Trophoblast cell (in vitro differentiated cells and primary cell): ENCODE measurements at regions not wholly inside any gene's neighbourhood (a gene's known extent, or its start where the extent isn't known, plus 50 kb on each side); places are given as distances from the start of the nearest gene placed in this dataset.

Source experiments
- DNase-seq, 2 donors: peaks; one replicate each; pipeline ENCODE4 v3.0.0-alpha.2; 2016
- H2AFZ ChIP-seq: 2 replicates; pipeline ENCODE4 v1.6.1; 2013; ENCODE audit warnings: low read length, moderate library complexity, mild to moderate bottlenecking; ENCODE audit not compliant: insufficient read depth, poor library complexity
- H2AK5ac ChIP-seq: 2 replicates; pipeline ENCODE4 v1.6.1; 2013; ENCODE audit warnings: mild to moderate bottlenecking, low read length
- H2BK120ac ChIP-seq: 2 replicates; pipeline ENCODE4 v1.6.1; 2013; ENCODE audit warnings: low read length, mild to moderate bottlenecking, moderate library complexity; ENCODE audit not compliant: insufficient read depth, poor library complexity
- H2BK12ac ChIP-seq: 2 replicates; pipeline ENCODE4 v1.6.1; 2013; ENCODE audit warnings: mild to moderate bottlenecking, low read length, moderate library complexity
- H2BK5ac ChIP-seq: 2 replicates; pipeline ENCODE4 v1.6.1; 2013; ENCODE audit warnings: low read length, low read depth, moderate library complexity, mild to moderate bottlenecking; ENCODE audit not compliant: poor library complexity
- H3K14ac ChIP-seq: 2 replicates; pipeline ENCODE4 v1.6.1; 2013; ENCODE audit warnings: mild to moderate bottlenecking, low read length
- H3K18ac ChIP-seq: 2 replicates; pipeline ENCODE4 v1.6.1; 2013; ENCODE audit warnings: mild to moderate bottlenecking, low read length
- H3K23ac ChIP-seq: 2 replicates; pipeline ENCODE4 v1.6.1; 2013; ENCODE audit warnings: low read length
- H3K27ac ChIP-seq: 2 replicates; pipeline ENCODE4 v1.5.1; 2013; ENCODE audit warnings: low read depth, mild to moderate bottlenecking, inconsistent platforms, low read length, moderate library complexity
- H3K27me3 ChIP-seq: 2 replicates; pipeline ENCODE4 v1.6.1; 2013; ENCODE audit warnings: inconsistent platforms, mild to moderate bottlenecking, low read length, moderate library complexity; ENCODE audit not compliant: insufficient read depth
- H3K36me3 ChIP-seq, 2 experiments: 1 replicate in 1 of 2; 2 replicates in 1 of 2; pipeline ENCODE4 v1.6.1; 2013; ENCODE audit warnings: low read length in 2 of 2, mild to moderate bottlenecking in 2 of 2, moderate library complexity in 1 of 2; ENCODE audit not compliant: insufficient read depth in 2 of 2, control insufficient read depth in 1 of 2
- H3K4ac ChIP-seq: 2 replicates; pipeline ENCODE4 v1.6.1; 2013; ENCODE audit warnings: low read depth, mild to moderate bottlenecking, low read length, moderate library complexity
- H3K4me1 ChIP-seq, 2 experiments: 1 replicate in 1 of 2; 2 replicates in 1 of 2; pipeline ENCODE4 v1.6.1; 2013; ENCODE audit warnings: low read length in 2 of 2, mild to moderate bottlenecking in 2 of 2, moderate library complexity in 1 of 2; ENCODE audit not compliant: insufficient read depth in 2 of 2, control insufficient read depth in 1 of 2
- H3K4me2 ChIP-seq: 2 replicates; pipeline ENCODE4 v1.6.1; 2013; ENCODE audit warnings: inconsistent platforms, mild to moderate bottlenecking, low read length, moderate library complexity
- H3K4me3 ChIP-seq: 2 replicates; pipeline ENCODE4 v1.5.1; 2013; ENCODE audit warnings: mild to moderate bottlenecking, low read depth, low read length, inconsistent platforms
- H3K79me1 ChIP-seq: one replicate; pipeline ENCODE4 v1.6.1; 2013; ENCODE audit warnings: low read length
- H3K79me2 ChIP-seq: 2 replicates; pipeline ENCODE4 v1.6.1; 2013; ENCODE audit warnings: low read length, mild to moderate bottlenecking; ENCODE audit not compliant: control insufficient read depth, insufficient read depth, poor library complexity
- H3K9ac ChIP-seq: 2 replicates; pipeline ENCODE4 v1.6.1; 2013; ENCODE audit warnings: mild to moderate bottlenecking, low read length
- H3K9me3 ChIP-seq: 2 replicates; pipeline ENCODE4 v1.6.1; 2013; ENCODE audit warnings: low read depth, mild to moderate bottlenecking, control low read depth, inconsistent platforms, low read length; ENCODE audit not compliant: insufficient read depth
- H4K12ac ChIP-seq: 2 replicates; pipeline ENCODE4 v1.6.1; 2013; ENCODE audit warnings: low read depth, mild to moderate bottlenecking, low read length, moderate library complexity
- H4K8ac ChIP-seq: 2 replicates; pipeline ENCODE4 v1.6.1; 2013; ENCODE audit warnings: low read depth, mild to moderate bottlenecking, low read length, moderate library complexity
- H4K91ac ChIP-seq: one replicate; pipeline ENCODE4 v1.6.1; 2013; ENCODE audit warnings: low read depth, mild to moderate bottlenecking, low read length, moderate library complexity
- WGBS: extraction: QIAGEN DNeasy Blood & Tissue Kit; methylation state at CpG from one replicate; pipeline ENCODE4 v1.1.7; 2013; ENCODE audit warnings: missing lambda C conversion rate; ENCODE audit not compliant: insufficient read length, insufficient coverage; ENCODE audit errors: extremely low coverage; 5-methylcytosine and 5-hydroxymethylcytosine counted together

DNA sequence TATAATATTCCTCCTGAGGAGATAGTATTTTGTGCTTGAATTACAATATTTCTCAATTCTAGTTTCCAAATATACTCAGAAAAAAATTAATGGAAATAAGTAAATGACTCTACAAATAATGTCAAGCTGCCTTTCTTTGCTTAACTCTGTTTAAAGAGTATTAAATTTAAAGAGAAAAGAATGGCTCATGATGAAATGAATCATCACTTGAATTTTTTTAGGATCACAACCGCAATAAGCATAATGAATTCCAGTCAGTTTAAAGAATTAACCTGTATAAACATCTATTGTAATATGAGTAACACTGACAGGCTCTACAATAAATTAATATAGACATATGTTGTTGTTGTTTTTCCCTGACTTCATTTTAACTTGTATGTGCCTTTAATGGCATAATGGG, 266.2 kb upstream of the ADGRB3 start:
- Histone ChIP-seq H4K8ac (no peak overlapping the region), H3K18ac (no peak overlapping the region), H2AK5ac (no peak overlapping the region), H3K9me3 (no peaks in the 10 kb centered on the region), H2BK5ac (no peak overlapping the region), H3K27ac (no peak overlapping the region), H4K91ac (no peak overlapping the region), H2BK12ac (no peak overlapping the region), H3K27me3 (no peaks in the 10 kb centered on the region), H4K12ac (no peak overlapping the region), H2AFZ (no peak overlapping the region), H2BK120ac (no peak overlapping the region), H3K9ac (no peak overlapping the region), H3K79me1 (no peaks in the 10 kb centered on the region), H3K4me1 (no peaks in the 10 kb centered on the region), H3K36me3 (no peaks in the 10 kb centered on the region), H3K79me2 (no peaks in the 10 kb centered on the region), H3K4ac (no peak overlapping the region), H3K14ac (no peak overlapping the region), H3K4me2 (no peak overlapping the region), H3K4me3 (no peak overlapping the region), H3K23ac (no peak overlapping the region)
- no peak for DNase-seq
- no CpG with 5 or more reads among the region's 1 CpG for WGBS

DNA sequence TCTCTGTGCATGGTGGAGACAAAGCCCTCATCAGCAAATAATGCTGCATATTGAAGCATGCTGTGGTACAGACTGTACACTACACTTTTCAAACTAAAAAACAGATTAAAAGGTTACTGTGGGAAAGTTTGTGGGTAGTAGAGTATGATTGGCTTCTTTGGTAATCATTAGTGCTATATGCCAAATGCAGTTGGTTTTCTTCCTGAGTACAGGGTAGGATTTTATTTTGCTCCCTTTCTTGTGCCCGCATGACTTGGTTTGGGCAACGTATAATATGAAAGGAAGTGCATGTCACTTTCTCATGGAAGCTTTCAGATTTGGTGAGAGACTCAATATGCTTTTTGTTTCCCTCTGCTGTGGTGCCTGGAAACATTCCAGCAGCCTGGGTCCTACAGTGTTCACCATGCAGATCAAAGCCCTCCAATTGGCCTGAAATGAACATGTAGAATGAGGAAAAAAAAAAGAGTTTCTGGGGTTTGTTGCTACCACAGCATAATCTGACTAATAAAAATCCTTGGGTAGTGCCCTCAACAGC, 270.7 kb upstream of the ADGRB3 start:
- no peak overlapping the region for H4K91ac ChIP-seq
- no peak overlapping the region for H3K14ac ChIP-seq
- no peaks in the 10 kb centered on the region for H3K27me3 ChIP-seq
- no peaks in the 10 kb centered on the region for H3K36me3 ChIP-seq
- no peak overlapping the region for H3K27ac ChIP-seq
- H3K23ac ChIP-seq, result no peak overlapping the region
- H4K8ac ChIP-seq, result no peak overlapping the region
- no peak overlapping the region for H3K4me3 ChIP-seq
- no peaks in the 10 kb centered on the region for H3K79me2 ChIP-seq
- H3K4me2 ChIP-seq, result no peak overlapping the region
- no peak overlapping the region for H2AFZ ChIP-seq
- no peak overlapping the region for H2AK5ac ChIP-seq
- H3K9me3 ChIP-seq, result no peaks in the 10 kb centered on the region
- H2BK12ac ChIP-seq, result no peak overlapping the region
- H4K12ac ChIP-seq, result no peak overlapping the region
- no peak for DNase-seq
- no peak overlapping the region for H2BK5ac ChIP-seq
- H3K4ac ChIP-seq, result no peak overlapping the region
- WGBS, result no CpG with 5 or more reads among the region's 2 CpGs
- no peaks in the 10 kb centered on the region for H3K79me1 ChIP-seq
- H3K18ac ChIP-seq, result no peak overlapping the region
- H3K9ac ChIP-seq, result no peak overlapping the region
- no peak overlapping the region for H2BK120ac ChIP-seq
- no peaks in the 10 kb centered on the region for H3K4me1 ChIP-seq

DNA sequence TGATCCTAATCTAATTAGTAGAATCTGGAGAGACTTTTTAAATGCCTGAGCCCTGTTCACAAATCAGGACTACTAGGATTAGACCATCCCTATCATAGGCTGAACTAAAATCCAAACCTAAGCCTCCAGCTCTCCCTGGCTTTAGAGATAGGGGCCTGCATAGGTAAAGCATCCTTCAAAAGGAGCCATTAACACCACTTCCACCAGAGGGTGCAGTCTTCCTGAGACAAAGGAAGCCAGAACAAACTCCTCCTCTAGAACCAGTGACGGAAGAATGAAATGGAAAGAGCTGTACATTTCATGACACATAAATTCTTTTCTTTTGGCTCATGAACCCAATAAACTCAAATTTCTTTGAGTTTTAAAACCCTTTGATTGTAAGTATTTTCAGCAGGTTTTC, 291.2 kb upstream of the ADGRB3 start:
- no peaks in the 10 kb centered on the region for H3K4me1 ChIP-seq
- no peak overlapping the region for H4K8ac ChIP-seq
- H2BK5ac ChIP-seq, result no peak overlapping the region
- H3K4me2 ChIP-seq, result no peak overlapping the region
- no peak overlapping the region for H2BK120ac ChIP-seq
- no peak overlapping the region for H3K4me3 ChIP-seq
- H3K9ac ChIP-seq, result no peak overlapping the region
- WGBS, result no CpG with 5 or more reads among the region's 1 CpG
- no peak overlapping the region for H2AFZ ChIP-seq
- H3K79me1 ChIP-seq, result no peaks in the 10 kb centered on the region
- no peaks in the 10 kb centered on the region for H3K36me3 ChIP-seq
- H3K79me2 ChIP-seq, result no peaks in the 10 kb centered on the region
- no peak overlapping the region for H3K27ac ChIP-seq
- H3K4ac ChIP-seq, result no peak overlapping the region
- H2BK12ac ChIP-seq, result no peak overlapping the region
- no peak overlapping the region for H2AK5ac ChIP-seq
- H3K9me3 ChIP-seq, result no peaks in the 10 kb centered on the region
- H4K12ac ChIP-seq, result no peak overlapping the region
- no peak overlapping the region for H4K91ac ChIP-seq
- DNase-seq, result peak in 1 of 2 donors; percentile 35
- H3K14ac ChIP-seq, result no peak overlapping the region
- H3K27me3 ChIP-seq, result no peaks in the 10 kb centered on the region
- H3K23ac ChIP-seq, result no peak overlapping the region
- H3K18ac ChIP-seq, result no peak overlapping the region

DNA sequence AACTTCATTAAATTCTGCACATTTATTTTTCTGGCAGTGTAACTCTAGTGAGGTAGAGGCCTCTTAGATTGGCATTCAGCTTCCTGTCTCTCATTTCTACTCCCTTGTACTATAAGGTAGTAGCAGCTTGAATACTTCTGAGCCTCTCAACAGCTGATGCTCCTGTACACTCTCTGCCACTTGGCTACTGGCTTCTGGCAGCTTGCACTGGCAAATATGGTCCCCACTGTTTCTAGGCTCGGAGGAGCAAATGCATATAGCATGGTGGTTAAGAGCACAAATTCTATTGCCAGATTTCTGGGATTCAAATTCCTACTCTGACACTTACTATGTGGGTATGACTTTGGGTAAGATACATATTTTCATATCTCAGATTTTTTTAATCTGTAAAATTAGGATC, 292.8 kb upstream of the ADGRB3 start:
- Histone ChIP-seq H4K91ac (no peak overlapping the region), H4K8ac (no peak overlapping the region), H3K23ac (no peak overlapping the region), H3K27me3 (no peaks in the 10 kb centered on the region), H3K9ac (no peak overlapping the region), H3K27ac (no peak overlapping the region), H3K14ac (no peak overlapping the region), H2BK120ac (no peak overlapping the region), H3K18ac (no peak overlapping the region), H3K4me1 (no peaks in the 10 kb centered on the region), H3K79me1 (no peaks in the 10 kb centered on the region), H2BK5ac (no peak overlapping the region), H3K4me2 (no peak overlapping the region), H3K36me3 (no peaks in the 10 kb centered on the region), H4K12ac (no peak overlapping the region), H3K4ac (no peak overlapping the region), H2AFZ (peak overlapping the region; percentile 6), H2AK5ac (no peak overlapping the region), H2BK12ac (no peak overlapping the region), H3K79me2 (no peaks in the 10 kb centered on the region), H3K9me3 (no peaks in the 10 kb centered on the region), H3K4me3 (no peak overlapping the region)
- no peak for DNase-seq
- WGBS, result no CpG with 5 or more reads among the region's 1 CpG
